Astrocyte of the spinal cord (primary cell): ENCODE measurements at regions not wholly inside any gene's neighbourhood (a gene's known extent, or its start where the extent isn't known, plus 50 kb on each side); places are given as distances from the start of the nearest gene placed in this dataset.

Source experiments
- DNase-seq: peaks from one replicate; pipeline ENCODE4 v3.0.0; 2011; ENCODE audit warnings: low read depth, low spot score
- H3K4me3 ChIP-seq: 2 replicates; pipeline ENCODE4 v1.5.1; 2011; ENCODE audit warnings: low read depth, mild to moderate bottlenecking, low read length, moderate library complexity
- CTCF ChIP-seq: IDR thresholded peaks from 2 replicates; pipeline ENCODE4 v1.5.1; 2012; ENCODE audit warnings: low read depth, mild to moderate bottlenecking, low read length, inconsistent platforms
- in situ Hi-C: cut with HindIII; loops from 2 replicates; pipeline ENCODE4 v1.10.0; 2017; ENCODE audit warnings: low sequenced_read_pairs

GRCh38 chr2:95539290-95539689, 52.5 kb upstream of the TRIM43 start:
- TF ChIP-seq CTCF: no peak
- no peak overlapping the region for H3K4me3 ChIP-seq
- DNase-seq: peak; percentile 37
- in situ Hi-C loops: no loop called here

- in situ Hi-C loops: no loop called here
- no peak for TF ChIP-seq CTCF
- H3K4me3 ChIP-seq: no peak overlapping the region
- DNase-seq: no peak
Measured at GRCh38 chr2:95539836-95540235, 52.0 kb upstream of the TRIM43 start.
